NCI-H446 treated with DMSO at 0.1 percent for 48 hours (cell line): ENCODE measurements at regions not wholly inside any gene's neighbourhood (a gene's known extent, or its start where the extent isn't known, plus 50 kb on each side); places are given as distances from the start of the nearest gene placed in this dataset.
"Not testable (repeated sequence)": the region's sequence is repeated elsewhere in the genome, so short reads cannot be mapped to it uniquely, and the experiment has no call there.

ENCODE experiments used
- DNase-seq: peaks from one replicate; lab custom pipeline; 2025; lab: John Stamatoyannopoulos, UW

DNA sequence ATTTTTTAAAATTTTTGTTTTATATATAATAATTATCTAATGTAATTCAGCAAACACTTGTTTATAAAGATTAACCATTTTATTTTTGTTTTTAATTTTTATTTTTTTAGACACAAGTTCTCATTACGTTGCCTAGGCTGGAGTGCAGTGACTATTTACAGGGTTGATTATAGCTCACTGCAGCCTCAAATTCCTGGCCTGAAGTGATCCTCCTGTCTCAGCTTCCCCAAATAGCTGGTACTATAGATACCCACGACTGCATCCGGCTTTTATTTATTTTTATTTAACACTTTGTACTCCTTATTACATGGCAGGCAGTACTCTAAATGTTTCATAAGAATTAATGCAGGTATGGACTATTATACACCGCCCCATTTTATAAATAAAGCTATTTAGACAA is 288.7 kb downstream of the MDFIC start:
- DNase-seq, result no peak

DNA sequence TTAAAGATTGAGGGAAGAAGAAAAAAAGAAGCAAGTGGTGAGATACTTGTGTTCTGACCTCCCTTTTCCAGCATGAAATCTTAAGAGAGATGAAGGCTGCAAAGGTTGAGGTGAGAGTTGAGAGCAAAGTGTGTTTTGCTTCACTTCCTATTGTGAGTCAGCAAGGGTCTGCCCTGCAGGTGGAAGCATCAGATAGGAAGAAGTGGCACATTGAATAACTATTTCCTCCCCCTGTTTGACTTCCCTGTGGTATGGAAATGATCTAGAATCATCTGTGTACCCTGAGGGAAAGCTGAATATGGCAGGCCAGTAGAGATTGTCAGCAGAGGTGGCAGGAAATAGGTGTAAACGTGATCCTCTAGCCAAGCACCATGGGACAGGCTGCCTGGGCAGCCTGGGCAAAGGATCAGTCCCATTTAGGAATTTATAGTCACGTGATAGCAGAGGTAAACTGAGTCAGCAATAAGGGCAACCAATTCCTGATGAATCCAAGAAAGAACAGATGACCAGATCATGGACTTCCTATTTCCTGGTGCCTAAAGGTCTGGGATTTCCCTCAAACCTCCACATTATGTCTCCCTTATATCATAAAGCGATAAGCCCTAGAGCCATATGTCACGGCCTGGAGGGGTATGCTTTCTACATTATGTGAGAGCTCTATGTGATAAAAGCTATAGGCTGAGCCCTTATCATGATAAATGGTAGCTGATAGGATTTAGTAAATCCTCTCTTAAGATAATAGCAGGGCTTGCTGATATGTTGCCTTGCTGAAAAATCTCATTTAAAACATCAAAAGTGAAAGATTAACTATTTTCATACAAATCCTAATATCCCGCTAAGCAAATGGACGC is 287.0 kb downstream of the MDFIC start:
- no peak for DNase-seq

DNA sequence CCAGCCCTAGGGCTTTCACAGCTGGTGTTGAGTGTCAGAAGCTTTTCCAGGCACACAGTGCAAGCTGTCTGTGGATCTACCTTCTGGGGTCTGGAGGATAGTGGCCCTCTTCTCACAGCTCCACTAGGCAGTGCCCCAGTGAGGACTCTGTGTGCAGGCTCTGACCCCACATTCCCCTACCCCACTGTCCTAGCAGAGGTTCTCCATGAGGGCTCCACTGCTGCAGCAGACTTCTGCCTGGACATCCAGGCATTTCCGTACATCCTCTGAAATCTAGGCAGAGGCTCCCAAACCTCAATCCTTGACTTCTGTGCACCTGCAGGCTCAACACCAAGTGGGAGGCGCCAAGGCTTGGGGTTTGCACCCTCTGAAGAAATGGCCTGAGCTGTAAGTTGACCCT is 284.5 kb downstream of the MDFIC start:
- DNase-seq, result not testable (repeated sequence)

DNA sequence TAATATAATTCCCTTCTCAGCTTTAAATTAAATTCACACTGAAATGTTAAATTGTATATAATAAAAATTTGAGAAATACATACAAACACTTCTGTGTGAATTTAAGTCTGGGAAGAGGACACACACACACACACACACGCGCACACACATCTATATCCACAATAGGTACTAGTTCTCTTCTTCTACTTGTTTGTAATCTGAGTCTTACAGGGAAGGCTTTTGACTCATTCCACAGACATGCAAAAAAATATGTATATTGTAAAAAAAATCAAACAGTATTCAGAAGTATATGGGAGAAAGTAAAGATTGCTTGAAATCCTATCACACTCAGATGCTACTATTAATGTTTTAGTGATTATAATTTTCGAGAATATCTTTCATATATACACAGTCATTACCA is 276.2 kb downstream of the MDFIC start:
- DNase-seq, result no peak

DNA sequence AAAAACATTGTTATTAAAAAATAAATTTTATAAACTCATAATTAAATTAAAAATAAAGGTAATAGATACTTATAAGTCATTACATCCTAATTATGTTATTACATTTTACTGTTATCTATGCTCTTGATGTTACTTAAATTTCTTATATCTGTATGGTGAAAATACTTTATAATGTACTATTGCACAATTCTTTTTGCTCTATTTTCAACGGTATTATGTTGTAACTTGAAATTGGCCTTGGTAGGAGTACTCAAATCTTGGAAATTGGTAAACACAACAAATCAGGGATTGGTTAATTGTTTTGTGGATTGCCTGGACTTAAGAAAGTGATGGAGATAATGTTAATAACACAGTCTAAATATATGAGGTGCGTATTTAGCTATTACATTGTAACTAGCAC is 273.3 kb downstream of the MDFIC start:
- no peak for DNase-seq

DNA sequence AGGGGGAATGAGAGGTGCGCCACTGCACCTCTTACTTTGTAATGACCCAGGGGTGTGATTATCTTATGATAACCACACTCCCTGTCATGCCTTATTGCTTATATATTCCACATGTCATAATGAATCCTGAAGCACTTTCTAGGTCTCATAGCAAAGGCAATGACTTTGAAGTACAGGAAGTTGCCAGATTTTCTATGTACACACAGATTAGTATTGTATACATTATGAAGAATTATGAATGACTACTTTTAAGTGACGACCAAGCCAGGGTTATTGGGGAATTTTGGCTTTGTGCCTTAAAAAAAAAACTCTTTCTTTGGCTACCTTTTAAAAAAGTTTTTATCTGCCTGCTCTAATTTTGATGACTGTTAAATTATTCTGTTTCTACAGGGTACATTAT is 269.6 kb downstream of the MDFIC start:
- DNase-seq, result no peak

DNA sequence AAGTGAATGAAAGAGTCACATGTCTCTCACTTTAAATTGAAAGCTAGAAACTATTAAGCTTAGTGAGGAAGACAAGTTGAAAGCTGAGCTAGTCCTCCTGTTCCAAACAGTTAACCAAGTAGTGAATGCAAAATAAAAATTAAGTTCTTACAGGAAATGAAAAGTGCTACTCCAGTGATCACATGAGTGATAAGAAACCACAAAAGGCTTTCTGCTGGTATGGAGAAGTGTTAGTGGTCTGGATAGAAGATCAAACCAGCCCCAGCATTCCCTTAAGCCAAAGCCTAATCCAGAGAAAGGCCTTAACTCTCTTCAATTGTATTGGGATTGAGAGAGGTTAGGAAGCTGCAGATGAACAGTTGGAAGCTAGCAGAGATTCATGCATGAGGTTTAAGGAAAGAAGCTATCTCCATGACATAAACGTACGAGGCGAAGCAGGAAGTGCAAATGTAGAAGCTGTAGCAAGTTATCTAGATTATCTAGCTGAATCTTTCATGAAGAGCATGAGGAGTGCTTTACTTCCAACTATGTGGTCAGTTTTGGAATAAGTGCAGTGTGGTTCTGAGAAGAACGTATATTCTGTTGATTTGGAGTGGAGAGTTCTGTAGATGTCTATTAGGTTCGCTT is 261.6 kb downstream of the MDFIC start:
- no peak for DNase-seq

DNA sequence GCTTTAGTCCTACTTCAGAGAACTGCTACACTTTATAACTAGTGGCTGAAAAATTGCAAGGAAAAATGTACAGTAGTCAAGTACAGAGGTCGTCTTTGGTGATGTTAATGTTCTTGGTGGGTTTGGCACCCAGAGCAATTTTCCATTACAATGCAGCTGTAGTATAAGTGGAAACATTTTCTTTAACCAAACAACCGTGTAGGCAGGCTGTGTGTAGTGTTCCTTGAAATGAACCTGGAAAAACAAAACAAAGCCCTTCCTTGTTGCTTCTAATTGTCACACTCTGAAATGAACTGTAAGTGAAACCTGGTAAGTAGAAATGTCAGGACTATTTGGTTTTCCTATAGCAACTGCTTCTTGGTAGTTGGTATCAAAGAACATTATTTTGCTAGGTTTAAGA is 256.9 kb downstream of the MDFIC start:
- no peak for DNase-seq

DNA sequence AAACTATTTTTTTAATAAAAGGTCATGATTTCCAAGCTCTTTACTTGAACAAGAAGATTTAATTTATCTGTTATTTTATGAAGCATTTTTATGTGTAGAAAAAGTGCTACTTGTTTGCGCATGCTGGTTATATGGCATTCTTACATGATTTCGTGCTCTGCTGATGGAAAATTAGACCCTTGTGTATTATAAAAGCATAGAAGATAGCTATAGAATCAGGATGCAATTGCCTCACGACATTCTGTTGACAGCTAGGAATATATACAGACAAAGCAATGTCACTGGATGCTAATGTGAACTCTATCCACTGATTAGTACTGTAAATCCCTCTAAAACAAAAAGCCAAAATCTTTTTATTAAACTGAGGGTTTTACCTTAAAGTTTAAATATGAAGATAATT is 255.9 kb downstream of the MDFIC start:
- DNase-seq, result no peak

DNA sequence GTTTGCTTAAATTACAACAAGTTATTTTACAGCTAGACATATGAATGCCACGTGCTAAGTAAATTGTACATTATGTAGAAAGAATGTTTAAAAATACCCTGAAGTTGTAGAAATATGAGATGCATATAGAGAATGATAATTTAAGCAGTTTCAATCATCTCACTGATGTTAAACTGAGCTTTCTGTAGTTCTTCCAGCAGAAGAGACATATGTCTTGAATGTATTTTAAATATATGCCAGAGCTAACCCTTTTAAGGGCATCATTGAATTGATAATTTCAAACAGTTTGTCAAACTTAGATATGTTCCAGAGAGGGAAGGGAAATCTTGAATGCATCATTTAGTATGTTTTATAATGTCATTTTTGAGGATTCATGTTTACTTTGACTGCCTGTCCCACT is 255.2 kb downstream of the MDFIC start:
- no peak for DNase-seq

DNA sequence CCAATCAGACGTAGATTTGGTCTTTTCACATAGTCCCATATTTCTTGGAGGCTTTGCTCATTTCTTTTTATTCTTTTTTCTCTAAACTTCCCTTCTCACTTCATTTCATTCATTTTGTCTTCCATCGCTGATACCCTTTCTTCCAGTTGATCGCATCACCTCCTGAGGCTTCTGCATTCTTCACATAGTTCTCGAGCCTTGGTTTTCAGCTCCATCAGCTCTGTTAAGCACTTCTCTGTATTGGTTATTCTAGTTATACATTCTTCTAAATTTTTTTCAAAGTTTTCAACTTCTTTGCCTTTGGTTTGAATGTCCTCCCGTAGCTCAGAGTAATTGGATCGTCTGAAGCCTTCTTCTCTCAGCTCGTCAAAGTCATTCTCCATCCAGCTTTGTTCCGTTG is 250.5 kb downstream of the MDFIC start:
- DNase-seq, result not testable (repeated sequence)

DNA sequence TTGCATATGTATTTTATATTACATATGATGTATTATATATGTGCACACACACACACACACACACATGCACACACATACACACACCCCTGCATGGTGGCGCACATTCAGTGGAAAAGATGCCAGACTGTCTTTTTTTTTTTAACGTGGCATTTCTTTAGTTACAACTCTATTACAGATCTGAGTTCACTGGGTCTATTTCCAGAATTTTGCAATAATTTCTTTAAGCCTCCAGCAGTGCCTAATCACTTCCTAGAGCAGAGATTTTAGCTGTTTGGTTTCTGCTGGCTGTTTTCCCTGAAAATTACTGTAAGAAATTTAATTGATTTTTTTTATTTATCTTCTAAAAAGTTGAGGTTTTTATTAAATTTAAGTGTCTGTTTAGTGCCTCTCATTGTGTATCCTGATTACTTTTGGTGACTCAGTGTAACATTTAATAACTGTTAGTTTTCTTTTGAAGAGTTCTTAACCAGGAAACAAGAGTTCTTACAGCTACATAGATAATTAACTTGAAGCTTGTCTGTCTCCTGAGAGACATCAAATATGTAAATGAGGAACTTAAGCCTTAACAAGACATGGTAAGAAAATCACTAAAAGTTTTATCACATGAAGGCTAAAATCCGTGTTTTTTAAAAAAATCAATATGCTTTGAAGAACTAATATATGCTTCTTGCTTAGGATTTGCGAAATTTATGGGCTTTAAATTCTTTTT is 232.0 kb downstream of the MDFIC start:
- no peak for DNase-seq

DNA sequence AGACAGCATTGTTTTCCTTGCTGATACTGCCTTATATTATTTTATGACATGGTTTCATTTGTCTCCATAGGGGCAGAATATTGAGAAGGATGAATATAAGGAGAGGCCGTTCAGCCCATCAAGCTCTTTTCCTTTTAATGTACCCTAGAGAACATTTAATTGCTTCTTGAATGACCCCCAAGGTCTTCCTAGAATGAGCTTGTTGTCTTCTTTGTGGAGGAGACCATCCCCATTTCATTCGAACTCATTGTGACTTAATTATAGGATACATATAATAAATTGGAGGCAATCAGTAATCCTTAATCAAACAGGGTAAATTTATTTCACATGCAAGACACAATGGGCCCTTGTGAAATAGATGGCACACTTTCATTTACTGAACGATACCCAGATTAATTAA is 231.3 kb downstream of the MDFIC start:
- no peak for DNase-seq

DNA sequence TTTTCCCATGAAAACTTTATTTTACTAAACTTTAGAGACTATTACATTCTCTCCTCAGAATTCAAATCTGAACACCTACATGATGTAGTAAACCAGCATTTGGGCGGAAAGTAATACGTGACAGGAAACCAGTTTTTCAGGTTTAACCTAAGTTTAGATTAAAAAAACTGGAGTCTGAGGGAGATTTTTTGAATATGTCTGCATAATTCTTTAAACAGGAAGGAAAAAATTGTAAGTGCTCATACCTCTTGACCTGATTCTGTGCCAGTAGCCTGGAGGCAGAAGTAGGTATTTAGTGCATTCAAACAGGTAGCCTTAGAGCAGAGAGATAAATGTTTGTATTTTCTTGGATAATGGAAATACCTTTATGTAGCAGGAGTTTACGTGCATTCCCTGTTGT is 224.3 kb downstream of the MDFIC start:
- no peak for DNase-seq

DNA sequence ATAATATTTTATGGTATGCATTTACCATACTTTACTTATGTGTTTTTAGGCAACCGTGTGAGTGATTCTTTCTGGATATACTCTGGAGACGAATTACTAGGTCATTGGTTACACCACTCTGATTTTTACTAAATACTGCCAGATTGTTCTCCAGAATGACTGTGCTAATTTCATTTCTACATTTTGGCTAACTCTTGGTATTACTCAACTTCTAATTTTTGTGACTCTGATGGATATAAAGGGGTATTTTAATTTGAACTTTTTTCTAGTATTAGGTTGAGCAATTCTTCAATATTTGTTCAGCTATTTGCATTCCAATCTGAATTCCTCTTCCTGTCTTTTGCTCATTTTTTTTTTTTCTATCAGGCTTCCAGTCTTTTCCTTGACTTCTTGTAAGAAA is 223.6 kb downstream of the MDFIC start:
- DNase-seq, result no peak

DNA sequence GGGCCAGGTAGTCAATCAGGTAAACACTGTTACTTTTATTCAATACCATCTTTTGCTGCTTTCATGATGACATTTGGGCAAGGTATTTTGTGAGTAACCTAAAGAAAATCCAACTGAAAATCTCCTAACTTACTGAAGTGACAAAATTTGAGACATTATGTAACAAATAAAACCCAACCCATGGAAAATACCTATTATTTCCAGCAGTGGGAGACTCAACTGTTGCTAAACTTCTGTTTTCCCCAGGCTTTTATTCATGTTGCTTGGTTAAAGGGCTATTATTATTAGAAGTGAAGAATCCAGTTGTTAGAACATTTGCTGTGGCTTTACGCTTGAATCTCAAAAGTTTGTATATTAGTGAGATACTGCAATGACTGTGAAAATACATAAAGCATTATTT is 215.9 kb downstream of the MDFIC start:
- DNase-seq, result no peak

DNA sequence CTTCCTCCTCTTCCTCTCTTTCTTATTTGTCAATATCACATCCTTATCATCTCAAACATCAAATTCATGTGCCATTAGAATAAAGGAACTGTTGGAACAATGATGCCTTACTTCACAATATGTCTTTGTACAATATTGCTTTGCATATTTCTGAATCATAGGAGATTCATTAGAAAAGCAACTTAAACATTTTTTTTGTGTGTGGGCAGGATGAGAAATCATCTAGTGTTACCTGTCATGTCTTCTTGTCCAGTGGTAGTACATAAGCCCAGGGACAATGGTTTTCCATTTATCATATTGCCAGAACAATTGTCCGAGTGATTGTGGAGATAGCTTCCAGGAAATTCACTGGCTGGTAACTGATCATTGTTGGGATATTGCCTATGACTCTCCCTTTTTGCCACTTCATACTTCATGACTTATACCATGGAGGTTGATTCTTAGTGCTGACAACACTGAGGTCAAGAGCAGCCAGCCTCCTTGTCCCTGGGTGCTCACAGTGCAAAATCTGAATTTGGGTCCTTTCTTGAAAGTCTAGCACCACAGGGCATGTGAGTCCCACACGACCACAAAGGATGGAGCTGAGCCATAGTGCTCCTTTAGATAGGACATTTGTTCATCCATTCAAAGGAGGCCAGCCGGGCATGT is 215.0 kb downstream of the MDFIC start:
- no peak for DNase-seq

DNA sequence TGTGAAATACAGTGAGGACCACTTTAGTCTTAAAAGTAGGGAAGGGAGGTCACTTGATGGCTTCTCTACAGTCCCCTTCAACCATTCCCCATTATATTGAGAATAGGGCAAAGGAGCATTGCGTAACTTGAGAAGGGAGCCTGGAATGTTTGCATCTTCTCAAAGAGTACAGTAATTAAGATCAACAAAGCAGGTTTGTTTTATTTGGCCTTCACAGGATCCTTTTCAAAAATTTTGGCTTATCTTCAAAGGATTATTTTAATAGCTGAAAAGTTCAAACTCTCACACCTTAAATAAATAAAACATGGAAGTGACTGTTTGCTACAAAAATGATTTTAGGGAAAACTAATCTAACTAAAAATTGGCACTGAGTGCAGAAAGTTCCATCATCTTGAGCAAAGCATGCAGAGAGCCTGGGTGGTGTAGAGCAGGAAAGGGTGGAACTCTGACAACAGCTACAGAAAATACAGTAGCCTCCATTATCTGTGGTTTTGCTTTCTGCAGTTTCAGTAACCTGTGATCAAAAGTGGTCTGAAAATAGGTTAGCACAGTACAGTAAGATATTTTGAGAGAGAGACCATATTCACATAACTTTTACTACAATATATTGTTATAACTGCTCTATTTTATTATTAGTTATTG is 214.0 kb downstream of the MDFIC start:
- DNase-seq, result no peak

DNA sequence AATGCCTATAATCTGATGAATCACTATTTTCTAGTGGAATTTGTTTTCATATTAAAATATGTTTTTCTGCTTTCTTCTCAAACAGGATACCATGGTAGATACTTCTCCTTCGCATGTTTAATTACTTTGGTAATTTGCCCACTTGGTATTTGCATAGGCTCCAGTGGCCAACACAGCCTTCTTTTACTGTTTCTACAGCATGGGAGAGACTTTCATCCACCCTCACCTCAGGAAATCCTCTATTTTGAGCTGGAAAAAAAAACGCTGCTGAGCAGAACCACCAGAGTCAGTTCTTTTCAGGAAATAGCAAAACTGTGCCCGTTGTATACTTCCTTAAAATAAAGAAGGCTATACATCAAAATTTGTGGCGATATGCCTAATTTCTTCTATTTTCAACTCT is 213.3 kb downstream of the MDFIC start:
- no peak for DNase-seq

DNA sequence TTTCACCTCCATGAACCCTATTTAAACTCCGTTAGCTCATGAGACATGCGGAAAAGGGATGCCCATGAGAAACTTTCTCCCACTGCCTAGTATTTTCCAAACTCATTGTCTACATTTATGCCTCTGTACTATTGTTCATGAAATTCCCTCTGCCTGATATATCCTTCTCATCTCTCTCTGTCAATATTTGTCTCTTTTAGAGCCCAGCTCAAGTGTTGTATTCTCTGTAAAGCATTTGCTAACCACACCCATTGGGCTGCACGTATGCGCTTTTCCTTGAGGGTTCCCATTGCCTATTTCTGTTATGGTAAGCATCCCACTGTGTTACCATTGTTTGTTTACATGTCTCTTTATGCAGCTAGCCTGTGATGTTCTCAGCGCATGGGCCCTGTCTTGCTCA is 211.4 kb downstream of the MDFIC start:
- no peak for DNase-seq

DNA sequence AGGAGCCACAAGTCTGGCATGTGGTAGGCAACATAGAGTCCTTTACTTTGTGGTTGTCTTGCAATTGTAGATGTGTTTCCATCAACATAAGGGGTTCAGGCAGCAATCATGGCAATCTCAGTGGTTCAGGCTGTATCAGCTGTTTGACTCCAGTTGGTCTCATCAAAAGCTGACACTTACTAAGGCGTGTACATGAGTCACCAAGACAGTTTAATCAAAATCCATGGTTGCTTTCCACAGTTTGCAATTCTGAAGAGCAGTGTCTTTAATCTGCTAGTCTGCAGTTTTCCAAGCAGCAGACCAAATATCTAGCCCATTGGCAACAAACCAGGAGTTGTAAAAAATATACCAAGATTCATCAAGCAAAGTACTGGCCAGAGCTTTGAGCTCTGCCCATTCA is 210.2 kb downstream of the MDFIC start:
- no peak for DNase-seq

DNA sequence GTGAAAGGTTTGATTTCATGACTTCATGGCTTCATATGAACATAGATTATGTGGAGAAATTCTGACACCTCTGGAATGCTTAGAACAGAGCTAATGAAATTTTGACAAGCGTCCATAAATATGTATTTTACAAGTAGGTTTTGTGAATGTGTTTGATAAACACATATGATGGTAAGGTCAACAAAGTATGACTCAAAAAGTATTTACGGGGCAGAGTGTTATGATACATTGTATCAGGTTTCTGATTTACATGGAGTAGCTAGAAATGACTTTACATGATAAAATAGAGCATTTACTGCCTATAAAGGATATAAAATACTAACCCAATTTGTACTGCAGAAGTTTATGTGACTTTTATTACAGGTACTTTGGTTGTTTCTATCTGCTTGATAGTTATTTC is 206.3 kb downstream of the MDFIC start:
- no peak for DNase-seq
